ENCODE measurements at regions not wholly inside any gene's neighbourhood (a gene's known extent, or its start where the extent isn't known, plus 50 kb on each side); places are given as distances from the start of the nearest gene placed in this dataset.

DNA sequence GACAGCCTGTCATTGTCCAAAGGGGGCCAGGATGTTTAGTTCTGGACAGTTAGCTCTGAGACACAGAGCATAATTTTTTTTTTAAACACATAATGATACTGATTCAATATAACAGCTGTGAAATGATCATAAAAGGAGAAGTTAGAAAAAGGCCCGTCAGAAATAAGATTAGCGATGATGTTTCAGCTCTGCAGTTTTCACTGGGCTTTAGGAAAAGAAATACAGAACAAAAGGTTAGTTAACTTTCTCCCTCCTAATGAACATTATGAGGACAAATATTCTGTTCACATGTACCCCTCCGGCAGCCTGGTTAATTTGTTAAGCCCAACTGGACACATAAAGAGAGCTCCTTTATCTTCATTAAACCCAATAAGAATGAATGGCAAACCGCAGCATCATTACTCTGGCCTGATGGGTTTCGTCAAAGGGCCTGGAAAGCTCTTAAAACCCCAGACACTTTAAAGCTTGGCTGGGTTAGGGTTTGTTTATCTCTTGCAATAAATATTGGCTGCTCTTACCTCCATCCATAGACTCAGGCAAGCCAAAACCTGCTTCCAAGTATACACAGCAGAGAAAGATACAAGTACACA lies 394.6 kb downstream of the KIF16B start (continued):
- no peak for TF ChIP-seq TRIM25 (IDR thresholded peaks at IDR 0.05; ENCODE audit: borderline replicate concordance)
- TF ChIP-seq RBM22 (IDR thresholded peaks at IDR 0.05; ENCODE audit: low read depth, low read length, poor library complexity, severe bottlenecking): no peak
- TF ChIP-seq BRCA1 (IDR thresholded peaks at IDR 0.05): no peak
- no peak for TF ChIP-seq BRCA1 (CRISPR knock-in tag; IDR thresholded peaks at IDR 0.05)

DNA sequence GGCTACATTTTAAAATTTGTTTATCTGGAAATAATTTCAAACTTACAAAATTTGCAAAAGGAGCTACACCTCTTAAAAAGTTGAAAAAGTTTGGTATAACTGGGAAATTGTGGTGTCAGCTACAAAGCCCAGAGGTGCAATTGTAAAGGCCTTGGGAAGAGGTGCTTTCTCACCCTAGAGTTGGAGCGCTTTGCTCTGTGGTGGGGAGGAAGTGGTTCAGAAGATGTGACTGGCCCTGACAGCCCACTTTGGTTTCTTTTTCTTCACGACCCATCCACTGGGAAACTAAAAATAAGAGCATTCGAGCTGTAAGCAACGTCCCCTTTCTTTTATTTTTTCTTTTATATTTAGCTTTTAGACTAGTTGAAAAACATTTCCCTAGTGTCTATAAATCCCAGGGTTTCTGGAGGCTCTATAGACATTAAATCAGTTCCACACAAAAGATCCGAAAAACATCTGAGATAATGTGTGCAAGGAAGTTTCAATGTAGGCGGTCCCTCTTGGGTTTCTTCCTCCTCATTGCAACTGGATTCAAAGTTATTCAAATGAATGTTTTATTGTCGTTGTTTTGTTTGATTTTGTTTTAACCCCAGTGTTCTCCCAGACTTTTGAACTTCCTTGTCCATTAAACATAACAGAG lies 397.8 kb downstream of the KIF16B start:
- Histone ChIP-seq H3K4me3 (no peak overlapping the region), H3K9me3 (replicated peaks; ENCODE audit: control insufficient read depth, insufficient read depth, low read depth, low read length) (no peaks in the 10 kb centered on the region), H3K9me1 (ENCODE audit: control insufficient read depth, insufficient read depth, low read length) (no peaks in the 10 kb centered on the region), H3K27me3 (ENCODE audit: control insufficient read depth in 2 of 2, insufficient read depth in 2 of 2, low read length in 2 of 2) (no peaks in the 10 kb centered on the region), H3K36me3 (ENCODE audit: control insufficient read depth, insufficient read depth, low read length) (no peaks in the 10 kb centered on the region), H2AFZ (ENCODE audit: low read depth, low read length) (no peak overlapping the region), H3K4me2 (ENCODE audit: insufficient read depth, low read length) (no peak overlapping the region), H3K79me2 (ENCODE audit: control insufficient read depth, insufficient read depth, low read length) (no peaks in the 10 kb centered on the region), H4K20me1 (replicated peaks; ENCODE audit: control insufficient read depth, insufficient read depth, low read length) (no peaks in the 10 kb centered on the region), H3K9ac (ENCODE audit: insufficient read depth in 1 of 2, low read depth in 2 of 2, low read length in 2 of 2) (no peak overlapping the region), H3K4me1 (replicated peaks in 1 of 2; ENCODE audit: control insufficient read depth in 2 of 2, insufficient read depth in 2 of 2, low read length in 2 of 2) (no peaks in the 10 kb centered on the region), H3K27ac (ENCODE audit: extremely low read depth, low read depth, low read length) (no peak overlapping the region)
- in situ Hi-C loops (cut with MboI) (no loop called here), intact Hi-C loops (cut with micrococcal nuclease) (no loop called here)
- FAIRE-seq (no peak), ATAC-seq (no peak), DNase-seq (ENCODE audit: extremely low read depth in 1 of 4, low spot score in 3 of 4) (no peak)
- CTCF ChIA-PET (ENCODE audit: low intra/inter-chr PET ratio): no interaction called here
- POLR2A ChIA-PET: interaction anchor here (1.1 kb wide), 1 partner anchor 9 kb away, joined by 3 read pairs; no protein-coding TSS in a partner anchor
- 3% methylated on average over 7 of the region's 7 CpGs for WGBS (ENCODE audit: insufficient coverage, low coverage, missing lambda C conversion rate)
- TF ChIP-seq POLR2AphosphoS5 (IDR thresholded peaks at IDR 0.05; ENCODE audit: control insufficient read depth, insufficient read depth, low read depth, low read length): no peak
- no peak for TF ChIP-seq MAFK (IDR thresholded peaks at IDR 0.05; ENCODE audit: low read length)
- no peak for TF ChIP-seq SETDB1 (IDR thresholded peaks at IDR 0.05; ENCODE audit: low read length)
- TF ChIP-seq KLF16 (IDR thresholded peaks at IDR 0.05): no peak
- no peak for TF ChIP-seq POLR2B (IDR thresholded peaks at IDR 0.05; ENCODE audit: low read depth, partially characterized antibody)
- TF ChIP-seq KHSRP (IDR thresholded peaks at IDR 0.05): no peak
- TF ChIP-seq, protein P1, sequence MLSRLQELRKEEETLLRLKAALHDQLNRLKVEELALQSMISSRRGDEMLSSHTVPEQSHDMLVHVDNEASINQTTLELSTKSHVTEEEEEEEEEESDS (CRISPR knock-in tag; IDR thresholded peaks at IDR 0.05): no peak
- no peak for TF ChIP-seq MTA1 (IDR thresholded peaks at IDR 0.05; ENCODE audit: borderline replicate concordance)
- no peak for TF ChIP-seq IFI16 (CRISPR knock-in tag; IDR thresholded peaks at IDR 0.05)
- TF ChIP-seq KLF10 (CRISPR knock-in tag; IDR thresholded peaks at IDR 0.05): no peak
- TF ChIP-seq HNRNPUL1 (IDR thresholded peaks at IDR 0.05; ENCODE audit: low read length): no peak
- no peak for TF ChIP-seq ZKSCAN3 (CRISPR knock-in tag; IDR thresholded peaks at IDR 0.05)
- TF ChIP-seq BRD4 (IDR thresholded peaks at IDR 0.05): no peak
- TF ChIP-seq ZNF134 (CRISPR knock-in tag; conservative IDR thresholded peaks at IDR 0.05): no peak
- TF ChIP-seq ZNF668 (CRISPR knock-in tag; IDR thresholded peaks at IDR 0.05): no peak
- TF ChIP-seq ZNF431 (CRISPR knock-in tag; IDR thresholded peaks at IDR 0.05): no peak
- no peak for TF ChIP-seq ZNF311 (CRISPR knock-in tag; IDR thresholded peaks at IDR 0.05)
- BruUV-seq (replicated peaks): no TSS peak

Data from K562 (cell line).